GM12878 (cell line): ENCODE measurements at regions not wholly inside any gene's neighbourhood (a gene's known extent, or its start where the extent isn't known, plus 50 kb on each side); places are given as distances from the start of the nearest gene placed in this dataset.

ENCODE experiments used
- ATAC-seq: fragments of 200-7000 bp; cut with Tn5 transposase; 3 replicates; pipeline ENCODE4 v1.9.1; 2020; ENCODE audit warnings: mild to moderate bottlenecking, moderate library complexity
- BruUV-seq: library from RNA; stranded (reverse); fragments of 400-500 nt; replicated peaks from 2 replicates; lab custom pipeline; 2021; lab: Mats Ljungman, UMichigan
- CTCF ChIA-PET: fragments of 300-600 bp; sonication (Branson Sonifier 250); formaldehyde crosslinking; extraction: SDS; loops from one replicate; lab custom pipeline; 2021; ENCODE audit warnings: inconsistent platforms; lab: Yijun Ruan, JAX
- POLR2A ChIA-PET: fragments of 350-600 bp; formaldehyde crosslinking; extraction: SDS; loops from one replicate; lab custom pipeline; 2021; ENCODE audit warnings: inconsistent platforms; lab: Charles Lee
- RAD21 ChIA-PET: fragments of 300-600 bp; sonication (Branson Sonifier 250); formaldehyde crosslinking; loops from one replicate; lab custom pipeline; 2023; ENCODE audit warnings: antibody characterized with exemption; ENCODE audit not compliant: unreplicated experiment; lab: Charles Lee
- SMC1A ChIA-PET: fragments of 300-600 bp; sonication (Branson Sonifier 250); formaldehyde crosslinking; loops from one replicate; lab custom pipeline; 2023; ENCODE audit not compliant: unreplicated experiment, uncharacterized antibody; lab: Charles Lee
- DNase-seq: peaks from one replicate; pipeline ENCODE4 v3.0.0-alpha.2; 2011; ENCODE audit warnings: low read depth, low spot score
- FAIRE-seq: peaks from 3 replicates; lab custom pipeline; 2011; peaks lifted over from hg19 to GRCh38; lab: Jason Lieb, UNC
- H2AFZ ChIP-seq: 2 replicates; pipeline ENCODE4 v1.6.0; 2011; ENCODE audit warnings: low read depth, low read length, control low read depth; ENCODE audit not compliant: control insufficient read depth
- H3K27ac ChIP-seq: 2 replicates; pipeline ENCODE4 v1.5.1; 2011; ENCODE audit warnings: control low read depth; ENCODE audit not compliant: control insufficient read depth, insufficient read depth
- H3K27me3 ChIP-seq, 2 experiments: replicated peaks in 1 of 2; 2 replicates each; pipeline versions ENCODE4 v1.6.0 to v1.6.1; 2011; ENCODE audit warnings: low read length in 1 of 2; ENCODE audit not compliant: control insufficient read depth in 2 of 2, insufficient read depth in 2 of 2
- H3K36me3 ChIP-seq, 2 experiments: 2 replicates each; pipeline ENCODE4 v1.5.1; 2011; ENCODE audit warnings: low read length in 1 of 2; ENCODE audit not compliant: control insufficient read depth in 2 of 2, insufficient read depth in 2 of 2
- H3K4me1 ChIP-seq: 2 replicates; pipeline ENCODE4 v1.6.1; 2011; ENCODE audit warnings: mild to moderate bottlenecking, low read length, moderate library complexity, mixed read lengths; ENCODE audit not compliant: control insufficient read depth, insufficient read depth
- H3K4me2 ChIP-seq: 2 replicates; pipeline ENCODE4 v1.6.0; 2011; ENCODE audit warnings: control low read depth; ENCODE audit not compliant: control insufficient read depth, insufficient read depth
- H3K4me3 ChIP-seq: fragments of 200-600 bp; sonication (generic); 2 replicates; pipeline ENCODE4 v1.5.1; 2016
- H3K79me2 ChIP-seq: 2 replicates; pipeline ENCODE4 v1.6.0; 2011; ENCODE audit warnings: low read length; ENCODE audit not compliant: control insufficient read depth, insufficient read depth
- H3K9ac ChIP-seq: 2 replicates; pipeline ENCODE4 v1.8.0; 2011; ENCODE audit warnings: low read length, control low read depth, mixed read lengths; ENCODE audit not compliant: control insufficient read depth, insufficient read depth
- H3K9me3 ChIP-seq: replicated peaks from 3 replicates; pipeline ENCODE4 v1.5.1; 2011; ENCODE audit warnings: mild to moderate bottlenecking, low read length; ENCODE audit not compliant: control insufficient read depth, insufficient read depth
- H4K20me1 ChIP-seq: 2 replicates; pipeline ENCODE4 v1.6.0; 2011; ENCODE audit not compliant: control insufficient read depth, insufficient read depth
- CHD4 ChIP-seq: fragments of 200-600 bp; sonication (generic); IDR thresholded peaks from 2 replicates; pipeline ENCODE4 v1.6.1; 2016; ENCODE audit warnings: mild to moderate bottlenecking
- FOXM1 ChIP-seq: IDR thresholded peaks from 2 replicates; pipeline ENCODE4 v1.6.1; 2012; ENCODE audit warnings: low read depth, mild to moderate bottlenecking, inconsistent platforms, low read length, moderate library complexity
- IRF4 ChIP-seq: IDR thresholded peaks from 2 replicates; pipeline ENCODE4 v1.6.1; 2011; ENCODE audit warnings: low read depth, low read length
- MXI1 ChIP-seq: fragments of 150-350 bp; IDR thresholded peaks from 2 replicates; pipeline ENCODE4 v1.6.1; 2011; ENCODE audit warnings: low read depth, mild to moderate bottlenecking, inconsistent platforms, low read length, improper control_type of control experiment
- MYC ChIP-seq: IDR thresholded peaks from 2 replicates; pipeline ENCODE4 v1.6.1; 2011; ENCODE audit warnings: mild to moderate bottlenecking, low read length, moderate library complexity, inconsistent platforms; ENCODE audit not compliant: insufficient read depth, insufficient replicate concordance, insufficient read length, severe bottlenecking
- NFIC ChIP-seq: IDR thresholded peaks from 2 replicates; pipeline ENCODE4 v1.6.1; 2012; ENCODE audit warnings: low read depth, mild to moderate bottlenecking, inconsistent platforms, low read length, moderate library complexity
- NR2F1 ChIP-seq: fragments of 450-650 bp; conservative IDR thresholded peaks from 2 replicates; pipeline ENCODE4 v1.6.1; 2017; ENCODE audit warnings: mild to moderate bottlenecking
- RAD21 ChIP-seq: IDR thresholded peaks from 2 replicates; pipeline ENCODE4 v1.6.1; 2011; ENCODE audit warnings: mild to moderate bottlenecking, low read depth, low read length, moderate library complexity; ENCODE audit not compliant: insufficient read depth
- SP1 ChIP-seq: IDR thresholded peaks from one replicate; pipeline ENCODE4 v1.6.1; 2011; ENCODE audit warnings: low read depth, low read length
- TCF3 ChIP-seq: IDR thresholded peaks from 2 replicates; pipeline ENCODE4 v1.6.1; 2012; ENCODE audit warnings: low read depth, mild to moderate bottlenecking, low read length, borderline replicate concordance; ENCODE audit not compliant: insufficient read depth
- WGBS: methylation state at CpG from one replicate; pipeline ENCODE4 v1.1.6; 2016; ENCODE audit warnings: low lambda C conversion rate; ENCODE audit not compliant: insufficient replicate concordance, insufficient coverage; ENCODE audit errors: missing lambda C conversion rate; 5-methylcytosine and 5-hydroxymethylcytosine counted together
- in situ Hi-C: fragments of 300-500 bp; cut with MboI; formaldehyde crosslinking; loops from 9 replicates; pipeline ENCODE4 v1.14.3; 2018; ENCODE audit warnings: mixed read lengths
- intact Hi-C: fragments of 100-400 bp; cut with micrococcal nuclease; formaldehyde crosslinking; loops from one replicate; pipeline ENCODE4 v1.14.2; 2022; ENCODE audit not compliant: unreplicated experiment
- TF ChIP-seq, protein P1 (sequence below): fragments of 450-650 bp; IDR thresholded peaks from 2 replicates; pipeline ENCODE4 v1.6.1; 2017; ENCODE audit warnings: borderline replicate concordance
- TF ChIP-seq, protein P2 (sequence below): fragments of 150-350 bp; IDR thresholded peaks from 2 replicates; pipeline ENCODE4 v1.6.1; 2016; ENCODE audit warnings: low read depth, low read length
- TF ChIP-seq, protein P3 (sequence below): IDR thresholded peaks from 2 replicates; pipeline ENCODE4 v1.6.1; 2012; ENCODE audit warnings: low read depth, low read length, improper control_type of control experiment
- TF ChIP-seq, protein P4 (sequence below): fragments of 450-650 bp; IDR thresholded peaks from 2 replicates; pipeline ENCODE4 v1.6.1; 2016; ENCODE audit warnings: mild to moderate bottlenecking
- TF ChIP-seq, protein P5 (sequence below): fragments of 450-650 bp; IDR thresholded peaks from 2 replicates; pipeline ENCODE4 v1.6.1; 2016; ENCODE audit warnings: mild to moderate bottlenecking

DNA sequence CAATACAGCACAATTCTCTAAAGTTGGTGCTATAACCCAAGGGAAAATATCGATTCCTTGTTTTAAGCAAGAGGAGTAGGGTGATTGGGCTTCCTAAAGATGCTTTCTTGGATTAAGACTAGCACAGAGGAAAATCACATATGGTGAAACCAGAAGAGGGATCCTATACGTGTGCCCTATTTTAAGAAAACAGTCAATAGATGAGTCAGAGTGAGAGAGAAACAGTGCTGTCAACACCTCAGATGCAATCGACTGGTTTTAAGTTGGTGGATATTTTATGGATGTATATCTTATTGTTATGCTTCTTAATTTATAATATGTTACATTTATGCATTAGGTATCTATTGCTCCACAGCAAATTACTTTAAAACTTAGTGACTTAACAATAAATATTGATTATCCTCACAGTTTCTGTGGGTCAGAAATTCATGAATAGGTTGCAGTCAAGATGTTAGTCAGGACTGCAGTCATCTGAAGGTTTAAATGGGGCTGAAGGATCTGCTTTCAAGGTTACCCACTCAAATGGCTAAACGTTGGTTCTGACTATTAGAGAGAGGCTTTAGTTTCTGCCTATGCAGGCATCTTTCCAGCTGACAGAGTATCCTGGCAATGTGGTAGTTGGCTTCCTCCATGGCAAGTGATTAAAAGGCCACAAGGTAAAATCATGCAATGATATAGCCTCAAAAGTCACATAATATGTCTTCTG lies 61.6 kb upstream of the DEPDC1 start:
- no peaks in the 10 kb centered on the region for H3K36me3 ChIP-seq
- no peak for DNase-seq
- TF ChIP-seq, protein P1, sequence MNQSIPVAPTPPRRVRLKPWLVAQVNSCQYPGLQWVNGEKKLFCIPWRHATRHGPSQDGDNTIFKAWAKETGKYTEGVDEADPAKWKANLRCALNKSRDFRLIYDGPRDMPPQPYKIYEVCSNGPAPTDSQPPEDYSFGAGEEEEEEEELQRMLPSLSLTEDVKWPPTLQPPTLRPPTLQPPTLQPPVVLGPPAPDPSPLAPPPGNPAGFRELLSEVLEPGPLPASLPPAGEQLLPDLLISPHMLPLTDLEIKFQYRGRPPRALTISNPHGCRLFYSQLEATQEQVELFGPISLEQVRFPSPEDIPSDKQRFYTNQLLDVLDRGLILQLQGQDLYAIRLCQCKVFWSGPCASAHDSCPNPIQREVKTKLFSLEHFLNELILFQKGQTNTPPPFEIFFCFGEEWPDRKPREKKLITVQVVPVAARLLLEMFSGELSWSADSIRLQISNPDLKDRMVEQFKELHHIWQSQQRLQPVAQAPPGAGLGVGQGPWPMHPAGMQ = no peak
- TF ChIP-seq IRF4 = no peak
- no peak for TF ChIP-seq FOXM1
- TF ChIP-seq CHD4 = no peak
- TF ChIP-seq RAD21 = no peak
- no peak for TF ChIP-seq NR2F1
- TF ChIP-seq MYC = no peak
- TF ChIP-seq, protein P2, sequence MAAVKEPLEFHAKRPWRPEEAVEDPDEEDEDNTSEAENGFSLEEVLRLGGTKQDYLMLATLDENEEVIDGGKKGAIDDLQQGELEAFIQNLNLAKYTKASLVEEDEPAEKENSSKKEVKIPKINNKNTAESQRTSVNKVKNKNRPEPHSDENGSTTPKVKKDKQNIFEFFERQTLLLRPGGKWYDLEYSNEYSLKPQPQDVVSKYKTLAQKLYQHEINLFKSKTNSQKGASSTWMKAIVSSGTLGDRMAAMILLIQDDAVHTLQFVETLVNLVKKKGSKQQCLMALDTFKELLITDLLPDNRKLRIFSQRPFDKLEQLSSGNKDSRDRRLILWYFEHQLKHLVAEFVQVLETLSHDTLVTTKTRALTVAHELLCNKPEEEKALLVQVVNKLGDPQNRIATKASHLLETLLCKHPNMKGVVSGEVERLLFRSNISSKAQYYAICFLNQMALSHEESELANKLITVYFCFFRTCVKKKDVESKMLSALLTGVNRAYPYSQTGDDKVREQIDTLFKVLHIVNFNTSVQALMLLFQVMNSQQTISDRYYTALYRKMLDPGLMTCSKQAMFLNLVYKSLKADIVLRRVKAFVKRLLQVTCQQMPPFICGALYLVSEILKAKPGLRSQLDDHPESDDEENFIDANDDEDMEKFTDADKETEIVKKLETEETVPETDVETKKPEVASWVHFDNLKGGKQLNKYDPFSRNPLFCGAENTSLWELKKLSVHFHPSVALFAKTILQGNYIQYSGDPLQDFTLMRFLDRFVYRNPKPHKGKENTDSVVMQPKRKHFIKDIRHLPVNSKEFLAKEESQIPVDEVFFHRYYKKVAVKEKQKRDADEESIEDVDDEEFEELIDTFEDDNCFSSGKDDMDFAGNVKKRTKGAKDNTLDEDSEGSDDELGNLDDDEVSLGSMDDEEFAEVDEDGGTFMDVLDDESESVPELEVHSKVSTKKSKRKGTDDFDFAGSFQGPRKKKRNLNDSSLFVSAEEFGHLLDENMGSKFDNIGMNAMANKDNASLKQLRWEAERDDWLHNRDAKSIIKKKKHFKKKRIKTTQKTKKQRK = no peak
- TF ChIP-seq, protein P3, sequence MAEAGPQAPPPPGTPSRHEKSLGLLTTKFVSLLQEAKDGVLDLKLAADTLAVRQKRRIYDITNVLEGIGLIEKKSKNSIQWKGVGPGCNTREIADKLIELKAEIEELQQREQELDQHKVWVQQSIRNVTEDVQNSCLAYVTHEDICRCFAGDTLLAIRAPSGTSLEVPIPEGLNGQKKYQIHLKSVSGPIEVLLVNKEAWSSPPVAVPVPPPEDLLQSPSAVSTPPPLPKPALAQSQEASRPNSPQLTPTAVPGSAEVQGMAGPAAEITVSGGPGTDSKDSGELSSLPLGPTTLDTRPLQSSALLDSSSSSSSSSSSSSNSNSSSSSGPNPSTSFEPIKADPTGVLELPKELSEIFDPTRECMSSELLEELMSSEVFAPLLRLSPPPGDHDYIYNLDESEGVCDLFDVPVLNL = no peak
- TF ChIP-seq TCF3 = no peak
- no peak for TF ChIP-seq SP1
- TF ChIP-seq, protein P4, sequence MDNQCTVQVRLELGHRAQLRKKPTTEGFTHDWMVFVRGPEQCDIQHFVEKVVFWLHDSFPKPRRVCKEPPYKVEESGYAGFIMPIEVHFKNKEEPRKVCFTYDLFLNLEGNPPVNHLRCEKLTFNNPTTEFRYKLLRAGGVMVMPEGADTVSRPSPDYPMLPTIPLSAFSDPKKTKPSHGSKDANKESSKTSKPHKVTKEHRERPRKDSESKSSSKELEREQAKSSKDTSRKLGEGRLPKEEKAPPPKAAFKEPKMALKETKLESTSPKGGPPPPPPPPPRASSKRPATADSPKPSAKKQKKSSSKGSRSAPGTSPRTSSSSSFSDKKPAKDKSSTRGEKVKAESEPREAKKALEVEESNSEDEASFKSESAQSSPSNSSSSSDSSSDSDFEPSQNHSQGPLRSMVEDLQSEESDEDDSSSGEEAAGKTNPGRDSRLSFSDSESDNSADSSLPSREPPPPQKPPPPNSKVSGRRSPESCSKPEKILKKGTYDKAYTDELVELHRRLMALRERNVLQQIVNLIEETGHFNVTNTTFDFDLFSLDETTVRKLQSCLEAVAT = no peak
- TF ChIP-seq, protein P5, sequence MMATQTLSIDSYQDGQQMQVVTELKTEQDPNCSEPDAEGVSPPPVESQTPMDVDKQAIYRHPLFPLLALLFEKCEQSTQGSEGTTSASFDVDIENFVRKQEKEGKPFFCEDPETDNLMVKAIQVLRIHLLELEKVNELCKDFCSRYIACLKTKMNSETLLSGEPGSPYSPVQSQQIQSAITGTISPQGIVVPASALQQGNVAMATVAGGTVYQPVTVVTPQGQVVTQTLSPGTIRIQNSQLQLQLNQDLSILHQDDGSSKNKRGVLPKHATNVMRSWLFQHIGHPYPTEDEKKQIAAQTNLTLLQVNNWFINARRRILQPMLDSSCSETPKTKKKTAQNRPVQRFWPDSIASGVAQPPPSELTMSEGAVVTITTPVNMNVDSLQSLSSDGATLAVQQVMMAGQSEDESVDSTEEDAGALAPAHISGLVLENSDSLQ = no peak
- no peak for TF ChIP-seq NFIC
- no peak for TF ChIP-seq MXI1

More for the DNA sequence above, 61.6 kb upstream of the DEPDC1 start:
- Histone ChIP-seq H3K4me3 (no peak overlapping the region), H3K4me1 (no peaks in the 10 kb centered on the region), H3K27ac (no peak overlapping the region), H3K9me3 (no peaks in the 10 kb centered on the region; the same call in 2 of the 3 replicates), H3K79me2 (no peaks in the 10 kb centered on the region), H3K27me3 (no peaks in the 10 kb centered on the region), H3K4me2 (no peak overlapping the region), H2AFZ (no peak overlapping the region), H3K9ac (no peak overlapping the region), H4K20me1 (no peaks in the 10 kb centered on the region)
- intact Hi-C loops (no loop called here), in situ Hi-C loops (no loop called here)
- ATAC-seq = no peak; the same call in 2 of the 3 replicates
- ChIA-PET POLR2A (no interaction called here), RAD21 (no interaction called here), CTCF (no interaction called here), SMC1A (no interaction called here)
- BruUV-seq = no TSS peak
- WGBS = 5% methylated on average over 4 of the region's 4 CpGs
- no peak for FAIRE-seq
